ENCODE measurements at regions not wholly inside any gene's neighbourhood (a gene's known extent, or its start where the extent isn't known, plus 50 kb on each side); places are given as distances from the start of the nearest gene placed in this dataset.
"Not testable (repeated sequence)": the region's sequence is repeated elsewhere in the genome, so short reads cannot be mapped to it uniquely, and the experiment has no call there.

DNA sequence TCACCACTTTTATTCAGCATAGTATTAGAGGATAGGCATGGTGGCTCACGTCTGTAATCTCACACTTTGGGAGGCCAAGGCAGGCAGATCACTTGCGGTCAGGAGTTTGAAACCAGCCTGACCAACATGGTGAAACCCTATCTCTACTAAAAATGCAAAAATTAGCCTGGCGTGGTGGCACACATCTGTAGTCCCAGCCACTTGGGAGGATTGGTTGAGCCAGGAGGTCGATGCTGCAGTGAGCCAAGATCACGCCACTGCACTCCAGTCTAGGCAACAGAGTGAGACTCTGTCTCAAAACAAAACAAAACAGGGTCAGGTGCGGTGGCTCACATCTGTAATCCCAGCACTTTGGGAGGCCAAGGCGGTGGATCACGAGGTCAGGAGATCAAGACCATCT is 190.3 kb upstream of the SFSWAP start:
- DNase-seq (ENCODE audit: low read depth) = not testable (repeated sequence)

DNA sequence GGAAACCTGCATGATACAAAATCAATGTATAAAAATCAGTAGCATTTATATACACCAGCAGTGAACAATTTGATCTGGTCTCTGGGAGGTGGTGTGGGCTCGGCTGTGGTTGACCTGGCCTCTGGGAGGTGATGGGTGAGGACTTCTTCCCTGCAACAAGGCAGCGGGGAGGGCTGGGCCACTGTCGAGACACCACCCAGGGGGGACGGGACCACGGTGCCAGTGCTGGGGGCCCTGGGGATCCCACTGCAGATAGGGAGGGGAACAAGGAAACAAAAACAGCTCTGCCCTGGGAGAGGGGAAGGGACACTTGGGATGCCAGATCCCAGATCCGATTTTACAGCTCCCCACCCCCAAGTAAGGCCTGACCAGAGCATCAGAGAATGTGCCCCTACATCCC is 189.6 kb upstream of the SFSWAP start:
- DNase-seq (ENCODE audit: low read depth) = no peak

DNA sequence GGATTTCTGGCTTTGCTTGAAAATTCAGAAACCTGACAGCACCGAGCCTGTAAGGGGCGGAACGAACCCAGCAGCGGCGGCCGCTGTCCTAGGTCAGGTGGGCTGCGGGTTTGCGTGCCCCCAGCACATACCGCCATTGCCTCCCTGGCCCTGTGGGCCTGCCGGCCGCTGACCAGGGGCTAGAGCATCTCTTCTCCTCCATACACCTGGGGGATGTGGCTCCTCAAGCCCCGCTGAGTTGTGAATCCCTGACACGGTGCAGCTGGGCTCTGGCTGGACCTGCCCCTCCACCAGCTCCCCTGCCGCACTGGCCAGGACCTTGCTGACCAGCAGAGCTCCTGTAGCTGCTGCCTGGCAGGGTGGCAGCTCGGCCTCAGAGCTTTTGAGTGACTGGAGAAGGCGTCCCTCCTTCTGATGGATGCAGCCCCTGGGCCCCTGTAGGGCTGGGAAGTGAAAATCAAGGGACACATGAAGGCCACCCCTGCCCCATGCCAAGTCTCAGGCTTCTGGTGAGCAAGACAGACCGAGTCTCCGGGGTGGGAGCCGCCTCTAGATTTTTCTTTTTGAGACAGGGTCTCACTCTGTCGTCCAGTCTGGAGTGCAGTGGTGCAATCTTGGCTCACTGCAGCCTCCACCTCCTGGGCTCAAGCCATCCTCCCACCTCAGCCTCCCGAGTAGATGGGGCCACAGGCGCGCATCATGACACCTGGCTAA is 184.9 kb upstream of the SFSWAP start:
- no peak for DNase-seq (ENCODE audit: low read depth)

DNA sequence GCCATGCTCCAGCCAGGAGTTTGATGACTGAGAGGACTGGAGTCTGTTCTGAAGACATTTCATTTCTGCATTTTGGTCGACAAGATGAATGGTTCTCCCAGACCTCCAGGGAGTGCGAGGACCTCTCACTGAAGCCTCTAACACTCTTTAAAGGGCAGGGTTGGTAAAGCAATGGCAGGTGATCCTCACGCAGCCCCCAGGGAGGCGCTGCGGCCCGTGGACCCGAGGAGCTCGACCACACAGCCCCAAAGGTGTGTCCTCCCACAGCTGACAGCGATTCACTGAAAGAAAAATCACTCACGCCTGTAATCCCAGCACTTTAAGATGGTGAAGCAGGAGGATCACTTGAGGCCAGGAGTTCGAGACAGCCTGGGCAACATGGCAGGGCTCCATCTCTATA is 183.8 kb upstream of the SFSWAP start:
- no peak for DNase-seq (ENCODE audit: low read depth)

DNA sequence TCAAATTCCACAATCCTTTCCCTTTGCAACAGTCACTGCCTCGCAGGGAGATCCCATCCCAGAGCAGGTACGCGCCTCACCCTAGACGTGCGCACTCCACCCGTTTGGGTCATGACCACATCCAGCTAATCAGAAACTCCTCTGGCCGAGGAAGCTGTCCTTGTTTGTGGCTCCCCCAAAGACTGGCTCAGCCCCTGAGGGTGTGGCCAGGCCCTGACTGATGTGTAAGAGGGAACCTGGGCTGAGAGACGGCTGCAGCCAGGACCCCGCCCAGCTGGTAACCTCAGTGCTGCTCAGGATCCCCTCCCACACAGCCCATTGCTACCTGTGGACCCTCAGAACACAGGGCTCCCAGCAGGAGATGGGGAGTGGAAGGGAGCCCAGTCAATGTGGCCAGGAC is 183.2 kb upstream of the SFSWAP start:
- no peak for DNase-seq (ENCODE audit: low read depth)

DNA sequence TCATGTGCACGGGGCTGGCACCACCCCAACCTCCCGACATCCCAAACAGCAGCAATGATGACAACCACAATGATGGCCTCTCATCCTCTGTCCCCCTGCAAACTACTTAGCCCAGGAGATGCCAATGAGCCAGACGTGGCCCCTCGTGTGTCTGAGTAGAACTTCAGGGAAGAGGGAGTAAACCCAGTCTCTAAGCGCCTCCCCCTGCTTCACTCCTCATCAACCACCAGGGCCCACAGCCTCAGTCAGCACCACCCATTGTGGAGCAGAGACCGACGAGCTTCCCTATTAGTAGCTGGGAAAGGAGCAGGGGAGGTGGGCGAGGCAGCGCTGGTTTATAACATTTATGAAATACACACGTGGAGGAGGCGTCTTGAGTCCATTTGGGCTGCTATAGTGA is 182.7 kb upstream of the SFSWAP start:
- no peak for DNase-seq (ENCODE audit: low read depth)

DNA sequence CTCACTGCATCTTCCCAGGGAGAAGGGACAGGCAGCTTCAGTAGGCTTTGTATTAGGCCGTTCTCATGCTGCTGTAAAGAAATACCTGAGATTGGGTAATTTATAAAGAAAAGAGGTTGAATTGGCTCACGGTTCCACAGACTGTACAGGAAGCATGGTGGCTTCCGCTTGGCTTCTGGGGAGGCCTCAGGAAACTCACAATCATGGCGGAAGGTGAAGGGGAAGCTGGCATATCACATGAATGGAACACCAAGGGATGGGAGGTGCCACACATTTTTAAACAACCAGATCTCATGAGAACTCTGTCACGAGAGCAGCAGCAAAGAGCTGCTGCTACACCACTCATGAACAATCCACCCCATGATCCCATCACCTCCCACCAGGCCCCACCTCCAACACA is 182.2 kb upstream of the SFSWAP start:
- no peak for DNase-seq (ENCODE audit: low read depth)

DNA sequence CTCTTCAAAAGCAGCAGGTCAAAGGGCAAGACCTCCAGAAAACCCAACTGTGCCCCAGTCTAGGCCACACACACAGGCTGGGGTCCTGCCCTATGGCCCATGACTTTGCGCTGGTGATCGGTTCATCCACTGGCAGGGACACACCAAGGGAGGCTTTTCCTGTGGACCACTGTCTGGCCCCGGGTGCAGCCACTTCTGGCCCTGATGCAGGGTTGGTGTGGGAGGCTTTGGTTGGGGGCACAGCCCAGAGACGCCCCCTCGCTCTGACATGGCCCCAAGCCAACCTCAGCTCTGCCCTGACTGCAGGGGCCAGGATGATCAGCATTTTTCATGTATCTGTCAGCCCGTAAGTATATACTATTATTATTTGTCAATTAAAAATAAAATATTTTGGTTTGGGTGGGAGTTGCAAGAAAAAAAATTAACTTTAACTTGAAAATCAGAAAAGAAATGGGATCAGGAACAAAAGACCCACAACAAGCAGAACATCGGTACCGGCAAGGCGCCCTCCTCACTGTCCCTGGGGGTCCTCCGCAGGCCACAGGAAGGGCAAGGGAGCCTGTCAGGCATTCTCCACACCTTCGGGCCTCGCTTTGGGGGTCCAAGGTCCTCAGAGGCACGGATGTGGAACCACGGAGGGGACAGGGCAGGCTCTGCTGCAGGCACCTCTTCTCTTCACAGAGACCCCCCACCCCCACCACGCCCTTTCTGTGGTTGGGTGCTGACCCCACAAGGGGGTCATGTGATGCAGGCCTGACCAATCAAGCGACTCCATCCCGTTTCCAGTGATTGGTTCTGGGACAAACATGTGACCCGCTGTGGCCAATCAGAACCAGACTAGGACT is 181.5 kb upstream of the SFSWAP start:
- no peak for DNase-seq (ENCODE audit: low read depth)

DNA sequence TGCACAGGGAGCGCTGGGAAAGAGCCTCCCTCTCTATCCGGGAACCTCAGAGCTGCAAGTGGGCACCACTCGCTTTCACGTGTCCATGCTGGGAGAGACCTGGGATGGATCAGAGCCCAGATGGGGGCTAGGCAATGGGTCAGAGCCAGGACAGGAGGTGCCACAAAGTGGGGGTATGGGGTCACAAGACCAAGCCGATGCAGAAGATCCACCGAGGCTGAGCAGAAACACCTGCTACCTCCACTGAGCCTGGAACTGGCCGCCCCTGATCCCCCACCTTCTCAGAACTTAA is 180.9 kb upstream of the SFSWAP start:
- no peak for DNase-seq (ENCODE audit: low read depth)

DNA sequence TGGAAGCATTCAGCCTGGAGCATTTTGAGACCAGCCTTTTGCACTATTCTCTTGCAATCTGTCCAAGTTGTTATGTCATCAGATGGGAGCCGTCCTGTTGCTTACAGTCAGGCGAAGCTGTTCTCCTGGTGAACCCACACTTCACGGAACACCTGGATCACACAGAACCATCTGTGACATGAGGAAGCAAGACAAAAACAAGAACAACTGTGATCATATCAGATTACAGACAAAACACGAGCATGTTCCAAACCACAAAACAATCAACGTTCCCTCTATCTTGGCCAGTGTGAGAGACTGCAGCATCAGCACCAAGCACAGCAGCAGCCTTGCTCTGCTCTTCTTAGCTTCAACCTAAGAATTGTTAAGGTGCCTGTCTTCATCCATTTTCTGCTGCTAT is 180.5 kb upstream of the SFSWAP start:
- DNase-seq (ENCODE audit: low read depth) = no peak

DNA sequence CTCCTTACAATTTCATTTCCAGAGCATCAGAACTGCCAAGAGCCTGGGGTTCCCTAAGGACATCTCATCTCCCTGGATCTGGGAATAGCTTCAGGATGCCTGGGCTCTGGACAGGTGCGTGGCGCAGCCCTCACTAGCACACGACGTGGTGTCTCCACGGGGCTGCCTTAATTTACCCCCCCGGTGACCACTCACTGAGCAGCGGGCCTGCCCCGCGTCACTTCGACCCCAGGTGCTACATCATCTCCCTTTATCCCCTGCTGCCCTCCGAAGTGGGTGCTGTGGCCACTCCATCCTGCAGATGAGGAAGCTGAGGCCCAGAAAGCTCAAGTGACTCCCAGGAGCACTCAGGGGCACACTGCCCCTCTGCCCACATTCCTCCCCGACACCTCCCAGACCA is 177.8 kb upstream of the SFSWAP start:
- DNase-seq (ENCODE audit: low read depth) = no peak

DNA sequence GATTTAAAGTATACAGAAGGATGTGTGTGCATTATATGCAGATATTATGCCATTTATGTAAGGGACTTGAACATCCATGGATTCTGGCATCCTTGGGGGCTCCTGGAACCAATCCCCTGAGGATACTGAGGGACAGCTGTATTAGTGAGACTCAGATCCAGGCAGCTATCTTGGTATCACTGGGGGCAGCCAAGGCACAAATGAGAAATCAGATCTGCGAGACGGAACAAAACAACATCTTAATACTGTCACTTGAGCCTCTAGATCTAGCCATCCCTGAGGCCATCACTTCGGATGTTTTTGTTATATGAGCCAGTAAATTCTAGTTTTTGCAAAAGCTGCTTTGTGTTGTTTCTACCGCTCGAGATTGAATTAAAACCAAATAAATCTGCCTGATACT is 175.1 kb upstream of the SFSWAP start:
- DNase-seq (ENCODE audit: low read depth) = no peak

DNA sequence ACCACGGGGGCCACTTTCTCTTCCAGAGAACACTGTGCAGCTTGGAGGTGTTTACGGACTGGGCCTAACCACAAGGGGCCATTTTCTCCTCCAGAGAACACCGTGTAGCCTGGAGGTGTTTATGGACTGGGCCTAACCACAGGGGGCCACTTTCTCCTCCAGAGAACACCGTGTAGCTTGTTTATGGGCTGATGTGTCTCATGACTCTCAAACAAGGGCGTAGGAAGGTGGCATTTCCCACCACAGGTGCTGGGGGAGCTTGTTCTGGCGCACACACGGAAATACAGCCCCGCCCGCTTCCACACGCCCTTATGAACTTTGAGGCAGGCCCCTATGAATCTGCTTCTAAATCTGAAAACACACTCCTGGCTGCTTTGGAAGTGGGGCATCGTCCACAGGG is 174.6 kb upstream of the SFSWAP start:
- peak; percentile 26 for DNase-seq (ENCODE audit: low read depth)

DNA sequence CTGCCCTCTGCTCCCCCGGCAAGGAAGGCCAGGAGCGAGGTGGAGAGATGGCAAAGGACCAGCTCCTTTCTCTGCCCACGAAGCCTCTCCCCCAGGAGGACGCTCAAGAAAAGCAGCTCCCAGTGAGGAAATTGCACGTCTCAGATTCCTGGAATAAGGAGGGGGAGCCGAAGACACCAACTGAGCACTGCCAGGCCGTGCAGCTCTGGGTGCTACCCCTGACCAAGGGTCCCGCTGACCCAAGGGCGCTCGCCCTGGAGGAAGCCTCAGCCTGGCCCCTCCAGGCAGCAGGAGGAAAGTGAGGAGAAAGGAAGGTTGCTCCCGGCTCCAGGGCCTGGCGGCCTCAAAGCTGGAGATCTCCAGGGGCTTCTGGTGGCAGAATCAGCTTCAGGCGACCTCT is 174.1 kb upstream of the SFSWAP start:
- no peak for DNase-seq (ENCODE audit: low read depth)

DNA sequence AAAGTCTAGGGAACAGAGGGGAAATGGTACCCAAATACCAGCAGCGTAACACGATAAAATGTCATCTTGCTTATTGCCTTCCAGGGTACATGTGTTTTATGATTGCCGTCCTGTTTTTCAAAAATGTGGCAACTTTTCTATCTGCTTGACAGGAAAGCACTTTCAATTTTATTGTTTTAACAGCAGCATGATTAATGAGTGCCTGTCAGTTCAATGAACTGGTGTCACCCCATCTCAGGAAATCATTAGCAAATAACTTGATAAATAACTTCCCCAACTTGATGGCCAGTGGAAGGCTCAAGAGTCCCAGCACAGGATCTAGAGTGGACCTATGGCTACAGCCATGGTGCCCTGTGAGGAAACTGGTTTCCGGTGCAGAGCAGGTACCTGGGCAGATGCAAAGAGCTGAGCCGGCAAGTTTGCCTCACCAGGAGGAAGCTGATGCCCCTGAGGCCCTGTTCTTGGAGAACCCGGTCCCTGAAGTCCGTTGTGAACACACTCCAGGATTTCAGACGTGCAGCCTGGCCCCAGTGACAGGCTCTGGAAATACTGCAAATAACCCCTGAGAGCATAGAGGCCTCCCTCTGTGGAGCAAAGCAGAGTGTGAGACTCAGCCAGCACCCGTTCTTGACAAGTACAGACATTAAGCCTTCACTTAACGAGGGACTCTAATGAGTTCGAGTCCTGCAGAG is 173.5 kb upstream of the SFSWAP start:
- DNase-seq (ENCODE audit: low read depth) = no peak

DNA sequence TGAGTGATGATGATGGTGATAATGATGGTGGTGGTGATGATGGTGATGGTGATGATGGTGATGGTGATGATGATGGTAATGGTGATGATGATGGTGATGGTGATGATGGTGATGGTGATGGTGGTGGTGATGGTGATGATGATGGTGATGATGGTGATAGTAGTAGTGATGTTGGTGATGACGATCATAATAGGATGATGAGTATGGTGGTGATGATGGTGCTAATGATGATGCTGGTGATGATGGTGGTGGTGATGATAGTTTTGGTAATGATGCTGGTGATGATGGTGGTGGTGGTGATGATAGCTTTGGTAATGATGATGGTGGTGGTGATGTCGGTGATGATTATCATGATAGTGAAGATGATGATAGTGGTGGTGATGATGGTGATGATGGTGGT is 171.5 kb upstream of the SFSWAP start:
- DNase-seq (ENCODE audit: low read depth) = no peak

DNA sequence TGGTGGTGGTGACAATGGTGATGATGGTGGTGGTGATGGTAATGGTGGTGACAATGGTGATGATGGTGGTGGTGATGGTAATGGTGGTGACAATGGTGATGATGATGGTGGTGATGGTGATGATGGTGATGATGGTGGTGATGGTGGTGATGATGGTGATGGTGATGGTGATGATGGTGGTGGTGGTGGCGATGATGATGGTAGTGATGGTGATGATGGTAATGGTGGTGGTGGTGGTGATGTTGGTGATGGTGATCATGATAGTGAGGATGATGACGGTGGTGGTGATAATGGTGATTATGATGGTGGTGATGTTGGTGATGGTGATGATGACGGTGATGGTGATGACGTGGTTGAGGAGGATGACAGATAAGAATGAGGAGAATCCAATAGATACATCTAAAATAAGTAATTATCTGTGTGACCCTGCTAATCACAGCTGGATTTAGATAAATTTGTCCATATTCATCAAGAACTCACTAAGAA is 170.7 kb upstream of the SFSWAP start:
- no peak for DNase-seq (ENCODE audit: low read depth)

DNA sequence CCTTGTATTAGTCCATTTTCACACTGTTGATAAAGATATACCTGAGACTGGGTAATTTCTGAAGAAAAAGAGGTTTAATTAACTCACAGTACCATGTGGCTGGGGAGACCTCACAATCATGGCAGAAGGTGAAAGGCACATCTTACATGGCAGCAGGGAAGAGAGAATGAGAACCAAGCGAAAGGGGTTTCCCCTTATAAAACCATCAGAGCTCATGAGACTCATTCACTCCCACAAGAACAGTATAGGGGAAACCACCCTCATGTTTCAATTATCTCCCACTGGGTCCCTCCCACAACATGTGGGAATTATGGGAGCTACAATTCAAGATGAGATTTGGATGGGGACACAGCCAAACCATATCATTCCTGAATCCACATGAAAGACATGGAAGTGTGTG is 169.4 kb upstream of the SFSWAP start:
- not testable (repeated sequence) for DNase-seq (ENCODE audit: low read depth)

DNA sequence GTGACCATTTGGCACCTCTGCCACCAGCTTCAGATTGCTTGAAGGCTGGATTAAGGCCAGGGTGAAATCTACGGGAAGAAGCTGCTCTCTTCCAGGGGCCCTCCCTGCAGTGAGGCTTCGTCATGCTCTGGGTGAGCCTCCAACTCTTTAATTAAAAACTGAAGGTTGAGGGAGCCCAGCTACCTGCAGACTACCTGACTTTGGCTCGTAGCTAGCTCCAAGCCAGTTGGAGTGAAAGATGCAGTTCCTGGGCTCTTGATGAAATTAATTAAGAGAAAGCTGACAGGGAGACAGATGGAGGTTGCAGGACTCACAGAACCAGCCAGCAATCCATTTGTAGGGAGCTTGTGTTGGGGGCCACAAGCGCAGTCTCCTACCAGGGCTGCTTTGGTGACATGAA is 168.5 kb upstream of the SFSWAP start:
- DNase-seq (ENCODE audit: low read depth) = no peak

DNA sequence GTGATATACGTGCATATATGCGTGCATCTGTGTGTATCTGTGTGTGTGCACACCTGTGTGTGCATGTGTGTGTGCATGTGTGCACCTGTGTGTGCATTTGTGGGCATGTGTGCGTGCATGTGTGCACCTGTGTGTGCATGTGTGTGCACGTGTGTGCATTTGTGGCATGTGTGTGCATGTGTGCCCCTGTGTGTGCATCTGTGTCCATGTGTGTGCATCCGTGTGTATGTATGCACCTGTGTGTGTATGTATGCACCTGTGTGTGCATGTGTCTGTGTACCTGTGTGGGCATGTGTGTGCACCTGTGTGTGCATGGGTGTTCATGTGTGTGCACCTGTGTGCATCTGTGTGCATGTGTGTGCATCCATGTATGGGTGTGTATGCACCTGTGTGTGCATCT is 167.8 kb upstream of the SFSWAP start:
- no peak for DNase-seq (ENCODE audit: low read depth)

DNA sequence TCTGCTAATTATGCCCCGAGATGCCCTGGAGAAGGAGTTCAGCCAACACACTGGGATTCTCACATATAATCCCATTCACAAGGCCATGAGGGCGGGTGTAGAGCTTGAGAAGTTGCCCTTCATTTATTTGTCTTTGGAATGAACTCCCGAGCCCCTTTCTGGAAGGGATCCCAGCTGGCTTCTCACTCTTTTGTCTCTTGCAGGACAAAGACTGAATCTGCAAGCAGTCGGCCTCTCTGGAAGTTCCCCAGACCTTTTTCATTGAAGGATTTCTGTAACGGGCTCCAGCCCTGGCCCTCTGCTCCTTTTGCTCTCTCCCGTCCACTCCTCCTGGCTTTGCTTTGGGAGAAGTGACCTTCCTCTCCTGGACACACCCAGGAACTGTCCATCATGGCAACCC is 163.3 kb upstream of the SFSWAP start:
- no peak for DNase-seq (ENCODE audit: low read depth)

DNA sequence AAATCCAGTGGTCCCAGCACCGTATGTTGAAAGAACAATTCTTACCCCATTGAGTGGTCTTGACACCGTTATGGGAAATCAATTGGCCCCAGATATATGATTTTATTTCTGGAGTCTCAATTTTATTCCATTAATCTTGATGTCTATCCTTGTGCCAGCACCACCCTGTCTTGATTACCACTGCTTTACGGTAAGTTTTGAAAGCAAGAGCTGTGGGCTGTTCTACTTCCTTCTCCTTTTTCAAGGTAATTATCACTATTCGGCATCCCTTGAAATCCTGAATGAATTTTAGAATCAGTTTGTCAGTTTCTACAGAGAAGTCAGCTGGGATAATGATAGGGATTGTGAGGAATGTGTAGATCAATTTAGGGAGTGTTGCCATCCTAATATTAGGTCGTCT is 160.8 kb upstream of the SFSWAP start:
- DNase-seq (ENCODE audit: low read depth) = no peak
